IMR-90 (cell line): ENCODE measurements at regions not wholly inside any gene's neighbourhood (a gene's known extent, or its start where the extent isn't known, plus 50 kb on each side); places are given as distances from the start of the nearest gene placed in this dataset.

Experiments
- ATAC-seq: fragments of 200-7000 bp; cut with Tn5 transposase; 2 replicates; pipeline ENCODE4 v1.9.1; 2020; ENCODE audit warnings: low read depth, mild to moderate bottlenecking, moderate library complexity
- BruUV-seq: library from RNA; stranded (reverse); fragments of 400-500 nt; replicated peaks from 2 replicates; lab custom pipeline; 2021; lab: Mats Ljungman, UMichigan
- CTCF ChIA-PET: fragments of 300-600 bp; formaldehyde crosslinking; extraction: SDS; loops from one replicate; lab custom pipeline; 2021; ENCODE audit warnings: antibody characterized with exemption; lab: Yijun Ruan, JAX
- POLR2A ChIA-PET: fragments of 300-600 bp; sonication (Branson Sonifier 250); formaldehyde crosslinking; loops from one replicate; lab custom pipeline; 2022; ENCODE audit warnings: antibody characterized with exemption; ENCODE audit not compliant: unreplicated experiment; lab: Charles Lee
- DNase-seq: peaks from one replicate; pipeline ENCODE4 v3.0.0; 2013
- H2AFZ ChIP-seq: replicated peaks from 2 replicates; pipeline ENCODE3; 2013; ENCODE audit warnings: low read length, mild to moderate bottlenecking; ENCODE audit not compliant: poor library complexity
- H2AK5ac ChIP-seq: 2 replicates; pipeline ENCODE4 v1.6.1; 2013; ENCODE audit warnings: low read depth, low read length, inconsistent platforms
- H2AK9ac ChIP-seq: replicated peaks from 2 replicates; pipeline ENCODE3; 2013; ENCODE audit warnings: mild to moderate bottlenecking, low read depth, low read length, moderate library complexity; ENCODE audit not compliant: poor library complexity
- H2BK120ac ChIP-seq: 2 replicates; pipeline ENCODE4 v1.6.1; 2013; ENCODE audit warnings: low read depth, low read length, inconsistent platforms
- H2BK15ac ChIP-seq: 3 replicates; pipeline ENCODE4 v1.6.1; 2013; ENCODE audit warnings: low read depth, low read length, inconsistent platforms
- H2BK20ac ChIP-seq: 2 replicates; pipeline ENCODE4 v1.6.1; 2013; ENCODE audit warnings: low read depth, mild to moderate bottlenecking, inconsistent platforms, low read length, moderate library complexity
- H2BK5ac ChIP-seq: 2 replicates; pipeline ENCODE4 v1.6.1; 2013; ENCODE audit warnings: mild to moderate bottlenecking, low read depth, low read length, inconsistent platforms; ENCODE audit not compliant: poor library complexity, severe bottlenecking
- H3K14ac ChIP-seq: replicated peaks from 2 replicates; pipeline ENCODE4 v1.6.1; 2013; ENCODE audit warnings: low read depth, low read length, inconsistent platforms
- H3K18ac ChIP-seq: 2 replicates; pipeline ENCODE4 v1.6.1; 2013; ENCODE audit warnings: low read depth, low read length, control low read depth
- H3K23ac ChIP-seq: 2 replicates; pipeline ENCODE4 v1.6.1; 2013; ENCODE audit warnings: low read depth, low read length, inconsistent platforms
- H3K27ac ChIP-seq: 2 replicates; pipeline ENCODE4 v1.5.1; 2013; ENCODE audit warnings: mild to moderate bottlenecking, control low read depth, low read length; ENCODE audit not compliant: insufficient read depth
- H3K27me3 ChIP-seq: 2 replicates; pipeline ENCODE4 v1.6.1; 2013; ENCODE audit warnings: low read length; ENCODE audit not compliant: control insufficient read depth, insufficient read depth
- H3K36me3 ChIP-seq: 2 replicates; pipeline ENCODE4 v1.6.1; 2013; ENCODE audit warnings: low read length, mixed read lengths; ENCODE audit not compliant: control insufficient read depth, insufficient read depth
- H3K4ac ChIP-seq: 2 replicates; pipeline ENCODE4 v1.6.1; 2013; ENCODE audit warnings: low read depth, low read length, inconsistent platforms
- H3K4me1 ChIP-seq: 2 replicates; pipeline ENCODE4 v1.6.1; 2013; ENCODE audit warnings: low read length, mixed read lengths; ENCODE audit not compliant: control insufficient read depth, insufficient read depth
- H3K4me2 ChIP-seq: 2 replicates; pipeline ENCODE4 v1.6.1; 2013; ENCODE audit warnings: low read depth, mild to moderate bottlenecking, control low read depth, low read length, moderate library complexity
- H3K4me3 ChIP-seq: 2 replicates; pipeline ENCODE4 v1.5.1; 2013; ENCODE audit warnings: low read depth, mild to moderate bottlenecking, control low read depth, low read length, moderate library complexity; ENCODE audit not compliant: insufficient read depth
- H3K56ac ChIP-seq: 2 replicates; pipeline ENCODE4 v1.6.1; 2013; ENCODE audit warnings: low read length, inconsistent platforms; ENCODE audit not compliant: insufficient read depth; ENCODE audit errors: extremely low read depth
- H3K79me1 ChIP-seq, 2 experiments: 2 replicates each; pipeline ENCODE4 v1.6.1; 2013; ENCODE audit warnings: low read length in 2 of 2, inconsistent platforms in 1 of 2, low read depth in 1 of 2
- H3K9ac ChIP-seq: 2 replicates; pipeline ENCODE4 v1.6.1; 2013; ENCODE audit warnings: low read depth, low read length, control low read depth
- H3K9me1 ChIP-seq: 2 replicates; pipeline ENCODE4 v1.6.1; 2013; ENCODE audit warnings: low read length, inconsistent platforms; ENCODE audit not compliant: insufficient read depth
- H3K9me3 ChIP-seq: 2 replicates; pipeline ENCODE4 v1.6.1; 2013; ENCODE audit warnings: low read length; ENCODE audit not compliant: control insufficient read depth, insufficient read depth
- H4K20me1 ChIP-seq: 2 replicates; pipeline ENCODE4 v1.6.1; 2013; ENCODE audit warnings: low read length, inconsistent platforms; ENCODE audit not compliant: insufficient read depth
- H4K5ac ChIP-seq: 2 replicates; pipeline ENCODE4 v1.6.1; 2013; ENCODE audit warnings: mild to moderate bottlenecking, low read depth, low read length, control low read depth
- H4K8ac ChIP-seq, 2 experiments: 2 replicates each; pipeline ENCODE4 v1.6.1; 2013; ENCODE audit warnings: low read depth in 2 of 2, low read length in 2 of 2, control low read depth in 1 of 2, inconsistent platforms in 1 of 2
- H4K91ac ChIP-seq: 2 replicates; pipeline ENCODE4 v1.6.1; 2013; ENCODE audit warnings: low read depth, low read length, inconsistent platforms; ENCODE audit not compliant: insufficient read depth
- BHLHE40 ChIP-seq: fragments of 150-350 bp; IDR thresholded peaks from 2 replicates; pipeline ENCODE4 v1.6.1; 2016; ENCODE audit warnings: mild to moderate bottlenecking, low read depth, low read length
- CEBPB ChIP-seq: IDR thresholded peaks from 2 replicates; pipeline ENCODE4 v1.6.1; 2012; ENCODE audit warnings: low read depth, low read length, improper control_type of control experiment
- CHD1 ChIP-seq: IDR thresholded peaks from 2 replicates; pipeline ENCODE4 v1.6.1; 2012; ENCODE audit warnings: low read depth, low read length, improper control_type of control experiment
- FOS ChIP-seq: fragments of 150-350 bp; IDR thresholded peaks from 2 replicates; pipeline ENCODE4 v1.6.1; 2016; ENCODE audit warnings: low read depth, low read length
- MAFK ChIP-seq: IDR thresholded peaks from 2 replicates; pipeline ENCODE4 v1.6.1; 2012; ENCODE audit warnings: low read depth, low read length, improper control_type of control experiment
- MAZ ChIP-seq: IDR thresholded peaks from 2 replicates; pipeline ENCODE4 v1.6.1; 2012; ENCODE audit warnings: low read depth, mild to moderate bottlenecking, low read length, improper control_type of control experiment, moderate library complexity, borderline replicate concordance
- MXI1 ChIP-seq: IDR thresholded peaks from 2 replicates; pipeline ENCODE4 v1.6.1; 2012; ENCODE audit warnings: low read depth, mild to moderate bottlenecking, low read length, moderate library complexity, borderline replicate concordance
- NFE2L2 ChIP-seq: fragments of 150-350 bp; IDR thresholded peaks from 2 replicates; pipeline ENCODE4 v1.6.1; 2016; ENCODE audit warnings: low read depth, mild to moderate bottlenecking, low read length
- POLR2A ChIP-seq: IDR thresholded peaks from 2 replicates; pipeline ENCODE4 v1.6.1; 2012; ENCODE audit warnings: mild to moderate bottlenecking, low read depth, low read length
- RAD21 ChIP-seq: IDR thresholded peaks from 2 replicates; pipeline ENCODE4 v1.6.1; 2012; ENCODE audit warnings: low read length, improper control_type of control experiment
- RFX5 ChIP-seq: IDR thresholded peaks from 2 replicates; pipeline ENCODE4 v1.8.0; 2012; ENCODE audit warnings: low read depth, mild to moderate bottlenecking, low read length, moderate library complexity
- SMC3 ChIP-seq: fragments of 150-350 bp; IDR thresholded peaks from 2 replicates; pipeline ENCODE4 v1.6.1; 2016; ENCODE audit warnings: low read depth, mild to moderate bottlenecking, antibody characterized with exemption, low read length, moderate library complexity
- WGBS, 2 experiments: methylation state at CpG; one replicate each; pipeline versions ENCODE4 v1.1.5 to v1.1.7; 2013; ENCODE audit warnings: missing lambda C conversion rate in 2 of 2; ENCODE audit not compliant: insufficient read length in 1 of 2; ENCODE audit errors: extremely low coverage in 2 of 2; 5-methylcytosine and 5-hydroxymethylcytosine counted together
- dilution Hi-C: fragments of 300-500 bp; cut with HindIII; formaldehyde crosslinking; loops from one replicate; pipeline ENCODE4 v1.14.3; 2018; ENCODE audit warnings: low sequenced_read_pairs; ENCODE audit not compliant: unreplicated experiment
- in situ Hi-C: fragments of 300-500 bp; cut with MboI; formaldehyde crosslinking; loops from 3 replicates; pipeline ENCODE4 v1.14.3; 2019; ENCODE audit warnings: low sequenced_read_pairs, inconsistent platforms, mixed read lengths
- intact Hi-C: fragments of 100-400 bp; cut with micrococcal nuclease; formaldehyde crosslinking; loops from 2 replicates; pipeline ENCODE4 v1.10.0; 2022
- TF ChIP-seq, protein P1 (sequence below): fragments of 150-350 bp; IDR thresholded peaks from 2 replicates; pipeline ENCODE4 v1.6.1; 2016; ENCODE audit warnings: low read depth, mild to moderate bottlenecking, low read length, moderate library complexity, borderline replicate concordance
- TF ChIP-seq, protein P2 (sequence below): conservative IDR thresholded peaks from 2 replicates; pipeline ENCODE4 v1.5.1; 2012; ENCODE audit warnings: mild to moderate bottlenecking, low read depth, low read length, improper control_type of control experiment
- TF ChIP-seq, protein P3 (sequence below): fragments of 150-350 bp; IDR thresholded peaks from 2 replicates; pipeline ENCODE4 v1.6.1; 2017; ENCODE audit warnings: mild to moderate bottlenecking, antibody characterized with exemption, low read length, low read depth

DNA sequence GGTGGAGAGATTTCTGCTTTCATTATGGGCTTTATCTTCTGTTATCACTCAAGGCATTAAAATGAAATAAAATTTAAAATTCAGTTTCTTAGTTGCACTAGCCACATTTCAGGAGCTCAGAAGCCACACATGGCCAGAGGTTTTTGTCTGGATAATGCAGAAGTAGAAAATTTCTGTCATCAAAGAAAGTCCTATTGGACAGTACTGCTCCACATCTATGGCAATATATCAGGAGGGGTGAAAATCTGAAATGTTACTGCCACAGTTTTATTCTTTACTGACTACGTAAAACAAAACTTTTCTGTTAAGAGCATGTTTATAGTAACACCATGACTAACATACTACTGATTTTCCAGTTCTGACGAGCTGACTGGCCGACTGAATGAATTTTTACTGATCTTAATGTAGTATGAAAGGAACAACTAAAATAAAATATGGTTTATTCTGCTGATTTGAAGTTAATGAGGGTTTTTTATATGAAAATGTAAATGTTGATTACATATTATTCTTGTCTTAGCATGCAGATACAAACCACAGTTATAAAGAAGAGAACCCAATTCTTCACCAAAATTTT, 264.0 kb upstream of the HAND2 start (continued):
- TF ChIP-seq MAZ = no peak

DNA sequence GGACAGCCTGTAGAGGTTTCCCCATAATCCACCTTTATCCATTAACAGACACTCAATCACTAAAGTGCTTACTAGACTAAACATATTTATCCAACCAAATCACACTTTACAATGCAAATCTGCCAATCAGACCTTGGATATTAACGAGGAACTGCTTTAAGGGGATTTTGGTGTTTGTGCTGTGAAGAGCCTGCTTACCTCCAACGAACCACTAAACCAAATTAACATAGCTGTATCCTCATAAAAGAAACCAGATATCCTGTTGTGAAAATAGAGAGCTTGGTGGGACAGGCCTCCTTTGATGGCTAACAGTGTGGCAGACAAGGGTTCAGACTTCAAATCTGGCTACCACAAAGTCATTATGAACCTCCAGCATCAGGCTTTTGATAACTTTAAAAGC, 252.6 kb upstream of the HAND2 start:
- Histone ChIP-seq H3K4me3 (no peak overlapping the region), H3K36me3 (no peaks in the 10 kb centered on the region), H3K79me1 (no peaks in the 10 kb centered on the region), H3K56ac (no peak overlapping the region), H3K9ac (no peak overlapping the region), H2BK120ac (no peak overlapping the region), H3K9me3 (peaks cover 3% of the 10 kb centered on the region; the same call in 1 of the 2 replicates), H3K27ac (no peak overlapping the region), H2BK20ac (no peak overlapping the region), H4K20me1 (no peaks in the 10 kb centered on the region), H2AK9ac (no peak overlapping the region), H3K14ac (no peak overlapping the region), H3K18ac (no peak overlapping the region), H4K5ac (no peak overlapping the region), H3K4ac (no peak overlapping the region), H2BK5ac (no peak overlapping the region), H3K9me1 (no peaks in the 10 kb centered on the region), H3K4me1 (no peaks in the 10 kb centered on the region), H2BK15ac (no peak overlapping the region), H4K8ac (no peak overlapping the region), H4K91ac (no peak overlapping the region), H2AK5ac (no peak overlapping the region), H3K4me2 (no peak overlapping the region), H3K23ac (no peak overlapping the region), H2AFZ (no peak overlapping the region), H3K27me3 (no peaks in the 10 kb centered on the region)
- in situ Hi-C loops = no loop called here
- POLR2A ChIA-PET = no interaction called here
- CTCF ChIA-PET = no interaction called here
- intact Hi-C loops = no loop called here
- ATAC-seq (no peak), DNase-seq (no peak)
- BruUV-seq = no TSS peak
- WGBS, 2 experiments = no CpG with 5 or more reads among the region's 2 CpGs
- dilution Hi-C loops = no loop called here
- TF ChIP-seq RAD21 (no peak), NFE2L2 (no peak), FOS (no peak), CEBPB (no peak), CHD1 (no peak), MAZ (no peak), MAFK (no peak), BHLHE40 (no peak), MXI1 (no peak), SMC3 (no peak), POLR2A (no peak), RFX5 (no peak)
- TF ChIP-seq, protein P1, sequence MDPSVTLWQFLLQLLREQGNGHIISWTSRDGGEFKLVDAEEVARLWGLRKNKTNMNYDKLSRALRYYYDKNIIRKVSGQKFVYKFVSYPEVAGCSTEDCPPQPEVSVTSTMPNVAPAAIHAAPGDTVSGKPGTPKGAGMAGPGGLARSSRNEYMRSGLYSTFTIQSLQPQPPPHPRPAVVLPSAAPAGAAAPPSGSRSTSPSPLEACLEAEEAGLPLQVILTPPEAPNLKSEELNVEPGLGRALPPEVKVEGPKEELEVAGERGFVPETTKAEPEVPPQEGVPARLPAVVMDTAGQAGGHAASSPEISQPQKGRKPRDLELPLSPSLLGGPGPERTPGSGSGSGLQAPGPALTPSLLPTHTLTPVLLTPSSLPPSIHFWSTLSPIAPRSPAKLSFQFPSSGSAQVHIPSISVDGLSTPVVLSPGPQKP = no peak
- TF ChIP-seq, protein P2, sequence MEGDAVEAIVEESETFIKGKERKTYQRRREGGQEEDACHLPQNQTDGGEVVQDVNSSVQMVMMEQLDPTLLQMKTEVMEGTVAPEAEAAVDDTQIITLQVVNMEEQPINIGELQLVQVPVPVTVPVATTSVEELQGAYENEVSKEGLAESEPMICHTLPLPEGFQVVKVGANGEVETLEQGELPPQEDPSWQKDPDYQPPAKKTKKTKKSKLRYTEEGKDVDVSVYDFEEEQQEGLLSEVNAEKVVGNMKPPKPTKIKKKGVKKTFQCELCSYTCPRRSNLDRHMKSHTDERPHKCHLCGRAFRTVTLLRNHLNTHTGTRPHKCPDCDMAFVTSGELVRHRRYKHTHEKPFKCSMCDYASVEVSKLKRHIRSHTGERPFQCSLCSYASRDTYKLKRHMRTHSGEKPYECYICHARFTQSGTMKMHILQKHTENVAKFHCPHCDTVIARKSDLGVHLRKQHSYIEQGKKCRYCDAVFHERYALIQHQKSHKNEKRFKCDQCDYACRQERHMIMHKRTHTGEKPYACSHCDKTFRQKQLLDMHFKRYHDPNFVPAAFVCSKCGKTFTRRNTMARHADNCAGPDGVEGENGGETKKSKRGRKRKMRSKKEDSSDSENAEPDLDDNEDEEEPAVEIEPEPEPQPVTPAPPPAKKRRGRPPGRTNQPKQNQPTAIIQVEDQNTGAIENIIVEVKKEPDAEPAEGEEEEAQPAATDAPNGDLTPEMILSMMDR = no peak
- TF ChIP-seq, protein P3, sequence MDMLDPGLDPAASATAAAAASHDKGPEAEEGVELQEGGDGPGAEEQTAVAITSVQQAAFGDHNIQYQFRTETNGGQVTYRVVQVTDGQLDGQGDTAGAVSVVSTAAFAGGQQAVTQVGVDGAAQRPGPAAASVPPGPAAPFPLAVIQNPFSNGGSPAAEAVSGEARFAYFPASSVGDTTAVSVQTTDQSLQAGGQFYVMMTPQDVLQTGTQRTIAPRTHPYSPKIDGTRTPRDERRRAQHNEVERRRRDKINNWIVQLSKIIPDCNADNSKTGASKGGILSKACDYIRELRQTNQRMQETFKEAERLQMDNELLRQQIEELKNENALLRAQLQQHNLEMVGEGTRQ = no peak
